H7 (cell line): ENCODE measurements at regions not wholly inside any gene's neighbourhood (a gene's known extent, or its start where the extent isn't known, plus 50 kb on each side); places are given as distances from the start of the nearest gene placed in this dataset.

Source experiments
- DNase-seq: peaks from one replicate; pipeline ENCODE4 v3.0.0; 2012
- H3K27me3 ChIP-seq: 2 replicates; pipeline ENCODE4 v1.6.0; 2011; ENCODE audit warnings: mild to moderate bottlenecking, low read length; ENCODE audit not compliant: control insufficient read depth, insufficient read depth
- H3K36me3 ChIP-seq: replicated peaks from 2 replicates; pipeline ENCODE4 v1.5.1; 2011; ENCODE audit warnings: low read length; ENCODE audit not compliant: control insufficient read depth, insufficient read depth
- H3K4me3 ChIP-seq: 2 replicates; pipeline ENCODE4 v1.5.1; 2011; ENCODE audit warnings: low read depth, mild to moderate bottlenecking, control low read depth, low read length, moderate library complexity; ENCODE audit not compliant: insufficient read depth

GRCh38 chr3:73933585-73933984 lies 308.8 kb upstream of the PDZRN3 start:
- Histone ChIP-seq H3K4me3 (no peak overlapping the region), H3K36me3 (no peaks in the 10 kb centered on the region), H3K27me3 (no peaks in the 10 kb centered on the region)
- no peak for DNase-seq

GRCh38 chr3:73927203-73927570 lies 302.4 kb upstream of the PDZRN3 start:
- no peaks in the 10 kb centered on the region for H3K27me3 ChIP-seq
- DNase-seq, result no peak
- no peaks in the 10 kb centered on the region for H3K36me3 ChIP-seq
- H3K4me3 ChIP-seq, result no peak overlapping the region

- DNase-seq, result peak; percentile 5
- Histone ChIP-seq H3K27me3 (no peaks in the 10 kb centered on the region), H3K4me3 (no peak overlapping the region), H3K36me3 (no peaks in the 10 kb centered on the region)
Measured at GRCh38 chr3:73926360-73927202, 301.8 kb upstream of the PDZRN3 start.

GRCh38 chr3:73925011-73925410 lies 300.3 kb upstream of the PDZRN3 start:
- DNase-seq, result no peak
- Histone ChIP-seq H3K4me3 (no peak overlapping the region), H3K27me3 (no peaks in the 10 kb centered on the region), H3K36me3 (no peaks in the 10 kb centered on the region)

- Histone ChIP-seq H3K36me3 (no peaks in the 10 kb centered on the region), H3K27me3 (no peaks in the 10 kb centered on the region), H3K4me3 (no peak overlapping the region)
- DNase-seq, result no peak
Measured at GRCh38 chr3:73924048-73924447, 299.3 kb upstream of the PDZRN3 start.

GRCh38 chr3:73917643-73918042 lies 292.9 kb upstream of the PDZRN3 start:
- DNase-seq, result no peak
- H3K36me3 ChIP-seq, result no peaks in the 10 kb centered on the region
- no peak overlapping the region for H3K4me3 ChIP-seq

GRCh38 chr3:73915886-73916285 lies 291.1 kb upstream of the PDZRN3 start:
- DNase-seq, result no peak
- no peak overlapping the region for H3K4me3 ChIP-seq

More at GRCh38 chr3:73917643-73918042, 292.9 kb upstream of the PDZRN3 start:
- H3K27me3 ChIP-seq, result no peaks in the 10 kb centered on the region

GRCh38 chr3:73908218-73908617 lies 283.5 kb upstream of the PDZRN3 start:
- no peaks in the 10 kb centered on the region for H3K27me3 ChIP-seq
- H3K4me3 ChIP-seq, result no peak overlapping the region
- no peak for DNase-seq
- no peaks in the 10 kb centered on the region for H3K36me3 ChIP-seq

More at GRCh38 chr3:73915886-73916285, 291.1 kb upstream of the PDZRN3 start:
- H3K27me3 ChIP-seq, result no peaks in the 10 kb centered on the region
- H3K36me3 ChIP-seq, result no peaks in the 10 kb centered on the region

GRCh38 chr3:73901686-73902085 lies 276.9 kb upstream of the PDZRN3 start:
- no peak for DNase-seq
- Histone ChIP-seq H3K27me3 (no peaks in the 10 kb centered on the region), H3K36me3 (no peaks in the 10 kb centered on the region), H3K4me3 (no peak overlapping the region)

- Histone ChIP-seq H3K27me3 (no peaks in the 10 kb centered on the region), H3K36me3 (no peaks in the 10 kb centered on the region), H3K4me3 (no peak overlapping the region)
- DNase-seq, result no peak
Measured at GRCh38 chr3:73894474-73895213, 269.9 kb upstream of the PDZRN3 start.

GRCh38 chr3:73893089-73893488 lies 268.3 kb upstream of the PDZRN3 start:
- no peak for DNase-seq
- Histone ChIP-seq H3K4me3 (no peak overlapping the region), H3K27me3 (no peaks in the 10 kb centered on the region), H3K36me3 (no peaks in the 10 kb centered on the region)

- no peak for DNase-seq
- H3K27me3 ChIP-seq, result no peaks in the 10 kb centered on the region
- H3K36me3 ChIP-seq, result no peaks in the 10 kb centered on the region
- no peak overlapping the region for H3K4me3 ChIP-seq
Measured at GRCh38 chr3:73885862-73886261, 261.1 kb upstream of the PDZRN3 start.

- no peak for DNase-seq
- no peaks in the 10 kb centered on the region for H3K27me3 ChIP-seq
- H3K36me3 ChIP-seq, result no peaks in the 10 kb centered on the region
- H3K4me3 ChIP-seq, result no peak overlapping the region
Measured at GRCh38 chr3:73884361-73884760, 259.6 kb upstream of the PDZRN3 start.

GRCh38 chr3:73883497-73883896 lies 258.8 kb upstream of the PDZRN3 start:
- Histone ChIP-seq H3K4me3 (no peak overlapping the region), H3K27me3 (no peaks in the 10 kb centered on the region), H3K36me3 (no peaks in the 10 kb centered on the region)
- no peak for DNase-seq
